SK-N-SH (cell line): ENCODE measurements at regions not wholly inside any gene's neighbourhood (a gene's known extent, or its start where the extent isn't known, plus 50 kb on each side); places are given as distances from the start of the nearest gene placed in this dataset.

Experiments used
- CTCF ChIP-seq: fragments of 200-600 bp; sonication (generic); IDR thresholded peaks from 2 replicates; pipeline ENCODE4 v1.6.1; 2017; ENCODE audit warnings: antibody characterized with exemption, mild to moderate bottlenecking, moderate library complexity
- IRF3 ChIP-seq: fragments of 150-350 bp; IDR thresholded peaks from 2 replicates; pipeline ENCODE4 v1.6.1; 2016; ENCODE audit warnings: mild to moderate bottlenecking, low read depth, low read length
- RAD21 ChIP-seq: IDR thresholded peaks from 2 replicates; pipeline ENCODE4 v1.6.1; 2012; ENCODE audit warnings: mild to moderate bottlenecking, low read length
- RFX5 ChIP-seq: IDR thresholded peaks from 2 replicates; pipeline ENCODE4 v1.6.1; 2012; ENCODE audit warnings: mild to moderate bottlenecking, improper control_type of control experiment, low read length
- TAF1 ChIP-seq: IDR thresholded peaks from 2 replicates; pipeline ENCODE4 v1.6.1; 2012; ENCODE audit warnings: low read depth, mild to moderate bottlenecking, low read length, moderate library complexity, borderline replicate concordance
- ZBTB33 ChIP-seq: IDR thresholded peaks from 2 replicates; pipeline ENCODE4 v1.4.0; 2012; ENCODE audit warnings: low read depth, borderline replicate concordance

- TF ChIP-seq CTCF (no peak), ZBTB33 (no peak), TAF1 (no peak), RFX5 (no peak), IRF3 (no peak), RAD21 (no peak)
These were observed 128.6 kb downstream of the LRIG2 start for GRCh38 chr1:113201560-113201959.
